ENCODE measurements at regions not wholly inside any gene's neighbourhood (a gene's known extent, or its start where the extent isn't known, plus 50 kb on each side); places are given as distances from the start of the nearest gene placed in this dataset.

DNA sequence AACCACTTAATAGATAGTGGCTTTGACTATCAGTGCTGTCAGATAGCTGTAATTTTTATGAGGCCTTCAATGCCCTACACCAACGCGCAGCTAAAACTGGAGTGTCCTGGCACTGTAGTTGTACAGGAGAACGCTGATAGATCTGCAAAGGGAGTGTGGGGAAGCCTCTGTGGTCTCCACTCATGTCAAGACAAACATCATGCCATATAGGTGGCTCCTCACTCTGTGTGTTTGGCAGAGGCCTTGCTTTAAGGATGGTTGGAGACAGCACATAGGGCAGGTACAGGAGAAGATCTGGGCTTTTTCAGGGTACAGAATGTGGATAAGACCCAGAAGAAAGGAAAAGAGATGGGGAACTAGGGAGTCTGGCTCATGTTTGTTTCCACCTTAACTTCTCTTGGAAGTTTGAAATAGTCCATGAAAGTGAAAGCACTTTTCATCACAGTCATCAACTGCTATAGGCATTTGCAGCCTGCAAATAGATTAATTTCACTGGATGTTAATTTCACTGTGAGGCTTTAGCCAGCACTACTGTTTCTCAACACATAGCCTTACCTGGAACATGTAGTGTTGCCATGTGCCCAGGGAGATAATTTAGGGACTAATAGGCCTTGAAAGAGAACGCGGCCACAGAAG lies 425.8 kb upstream of the TBL1XR1 start:
- Histone ChIP-seq H3K4me2 (ENCODE audit: low read length) (no peak overlapping the region), H3K9ac (ENCODE audit: low read length) (no peak overlapping the region), H3K79me2 (replicated peaks; ENCODE audit: insufficient read depth, low read length) (no peaks in the 10 kb centered on the region), H3F3A (ENCODE audit: insufficient read depth, low read length, poor library complexity, severe bottlenecking) (no peaks in the 10 kb centered on the region), H3K27ac (ENCODE audit: low read length) (no peak overlapping the region), H3K9me2 (ENCODE audit: insufficient read depth, low read length) (no peaks in the 10 kb centered on the region), H4K20me1 (ENCODE audit: insufficient read depth) (no peaks in the 10 kb centered on the region), H3K4me3 (ENCODE audit: low read length) (no peak overlapping the region), H3K27me3 (ENCODE audit: insufficient read depth, low read depth, low read length) (no peaks in the 10 kb centered on the region), H3K36me3 (ENCODE audit: insufficient read depth, low read length) (no peaks in the 10 kb centered on the region), H2AFZ (ENCODE audit: low read depth, low read length) (no peak overlapping the region), H3K9me3 (ENCODE audit: low read length) (no peaks in the 10 kb centered on the region)
- TF ChIP-seq SMC3 (conservative IDR thresholded peaks at IDR 0.05; ENCODE audit: poor library complexity) (no peak), RAD21 (conservative IDR thresholded peaks at IDR 0.05) (no peak), EZH2 (IDR thresholded peaks at IDR 0.05; ENCODE audit: borderline replicate concordance, insufficient read depth, low read length, poor library complexity, severe bottlenecking) (no peak), TAF1 (IDR thresholded peaks at IDR 0.05; ENCODE audit: low read depth) (no peak), REST (IDR thresholded peaks at IDR 0.05; ENCODE audit: borderline replicate concordance) (no peak), MXI1 (conservative IDR thresholded peaks at IDR 0.05; ENCODE audit: poor library complexity, severe bottlenecking) (no peak), EP300 (conservative IDR thresholded peaks at IDR 0.05; ENCODE audit: poor library complexity, severe bottlenecking) (no peak), POLR2AphosphoS5 (IDR thresholded peaks at IDR 0.05) (no peak)
- TF ChIP-seq, protein P1, sequence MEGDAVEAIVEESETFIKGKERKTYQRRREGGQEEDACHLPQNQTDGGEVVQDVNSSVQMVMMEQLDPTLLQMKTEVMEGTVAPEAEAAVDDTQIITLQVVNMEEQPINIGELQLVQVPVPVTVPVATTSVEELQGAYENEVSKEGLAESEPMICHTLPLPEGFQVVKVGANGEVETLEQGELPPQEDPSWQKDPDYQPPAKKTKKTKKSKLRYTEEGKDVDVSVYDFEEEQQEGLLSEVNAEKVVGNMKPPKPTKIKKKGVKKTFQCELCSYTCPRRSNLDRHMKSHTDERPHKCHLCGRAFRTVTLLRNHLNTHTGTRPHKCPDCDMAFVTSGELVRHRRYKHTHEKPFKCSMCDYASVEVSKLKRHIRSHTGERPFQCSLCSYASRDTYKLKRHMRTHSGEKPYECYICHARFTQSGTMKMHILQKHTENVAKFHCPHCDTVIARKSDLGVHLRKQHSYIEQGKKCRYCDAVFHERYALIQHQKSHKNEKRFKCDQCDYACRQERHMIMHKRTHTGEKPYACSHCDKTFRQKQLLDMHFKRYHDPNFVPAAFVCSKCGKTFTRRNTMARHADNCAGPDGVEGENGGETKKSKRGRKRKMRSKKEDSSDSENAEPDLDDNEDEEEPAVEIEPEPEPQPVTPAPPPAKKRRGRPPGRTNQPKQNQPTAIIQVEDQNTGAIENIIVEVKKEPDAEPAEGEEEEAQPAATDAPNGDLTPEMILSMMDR (IDR thresholded peaks at IDR 0.05; ENCODE audit: poor library complexity, severe bottlenecking) = no peak

DNA sequence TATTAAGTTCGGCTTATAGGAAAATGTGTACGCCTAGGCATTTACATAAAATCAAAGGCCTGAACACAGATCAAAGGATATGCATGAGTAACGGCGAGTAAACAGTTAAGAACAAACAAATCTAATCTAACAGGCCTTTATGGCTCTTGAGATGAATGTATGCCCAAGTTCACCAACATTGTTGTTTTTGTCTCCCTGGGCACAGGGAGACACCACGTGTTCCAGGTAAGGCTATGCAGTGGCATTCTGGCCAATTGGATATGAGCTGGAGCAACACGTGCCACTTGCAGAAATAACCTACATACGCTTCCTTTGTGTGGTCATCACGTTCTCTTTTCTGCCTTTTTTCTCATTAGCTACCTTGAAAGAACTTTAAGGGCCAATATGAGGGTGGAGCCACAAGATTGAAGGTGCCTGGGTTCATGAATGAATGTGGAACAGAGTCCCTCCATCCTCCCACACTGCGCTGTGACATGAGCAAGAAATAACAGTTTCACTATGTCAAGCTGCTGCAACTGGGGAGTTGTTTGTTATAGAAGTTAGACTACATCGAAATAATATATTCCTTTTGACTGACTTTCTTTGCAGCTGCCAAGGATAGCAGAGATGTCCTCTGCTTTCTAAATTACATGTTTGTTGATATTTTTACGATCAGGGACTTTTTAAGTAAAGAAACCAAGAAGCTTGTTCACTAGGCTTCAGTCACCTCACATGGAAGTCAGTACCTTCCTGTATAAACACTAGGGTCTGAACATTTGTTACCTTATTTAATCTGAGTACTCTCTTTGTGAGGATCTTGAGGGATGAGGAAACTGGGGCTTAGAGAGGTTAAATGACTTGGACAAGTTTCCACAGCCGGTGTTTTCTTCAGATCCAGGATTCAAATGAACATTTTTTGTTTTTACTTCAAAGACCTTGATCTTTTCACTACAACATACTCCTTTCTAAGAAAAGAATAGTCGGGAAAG lies 427.5 kb upstream of the TBL1XR1 start:
- TF ChIP-seq RAD21 (conservative IDR thresholded peaks at IDR 0.05) (no peak), EZH2 (IDR thresholded peaks at IDR 0.05; ENCODE audit: borderline replicate concordance, insufficient read depth, low read length, poor library complexity, severe bottlenecking) (no peak), MXI1 (conservative IDR thresholded peaks at IDR 0.05; ENCODE audit: poor library complexity, severe bottlenecking) (no peak), SMC3 (conservative IDR thresholded peaks at IDR 0.05; ENCODE audit: poor library complexity) (no peak), POLR2AphosphoS5 (IDR thresholded peaks at IDR 0.05) (no peak), TAF1 (IDR thresholded peaks at IDR 0.05; ENCODE audit: low read depth) (no peak), REST (IDR thresholded peaks at IDR 0.05; ENCODE audit: borderline replicate concordance) (no peak), EP300 (conservative IDR thresholded peaks at IDR 0.05; ENCODE audit: poor library complexity, severe bottlenecking) (no peak)
- TF ChIP-seq, protein P1 (IDR thresholded peaks at IDR 0.05; ENCODE audit: poor library complexity, severe bottlenecking) = no peak
- no peak overlapping the region for H2AFZ ChIP-seq (ENCODE audit: low read depth, low read length)
- no peaks in the 10 kb centered on the region for H3K9me3 ChIP-seq (ENCODE audit: low read length)

More for the DNA sequence above, 427.5 kb upstream of the TBL1XR1 start:
- no peak overlapping the region for H3K4me3 ChIP-seq (ENCODE audit: low read length)
- H3K36me3 ChIP-seq (ENCODE audit: insufficient read depth, low read length) = no peaks in the 10 kb centered on the region
- H3K27me3 ChIP-seq (ENCODE audit: insufficient read depth, low read depth, low read length) = no peaks in the 10 kb centered on the region
- no peak overlapping the region for H3K9ac ChIP-seq (ENCODE audit: low read length)
- no peak overlapping the region for H3K4me2 ChIP-seq (ENCODE audit: low read length)
- H3K27ac ChIP-seq (ENCODE audit: low read length) = no peak overlapping the region
- H3K9me2 ChIP-seq (ENCODE audit: insufficient read depth, low read length) = no peaks in the 10 kb centered on the region
- H3K79me2 ChIP-seq (replicated peaks; ENCODE audit: insufficient read depth, low read length) = no peaks in the 10 kb centered on the region
- H4K20me1 ChIP-seq (ENCODE audit: insufficient read depth) = no peaks in the 10 kb centered on the region
- no peaks in the 10 kb centered on the region for H3F3A ChIP-seq (ENCODE audit: insufficient read depth, low read length, poor library complexity, severe bottlenecking)

All from neural cell (in vitro differentiated cells).